HEK293 (cell line): ENCODE measurements at regions not wholly inside any gene's neighbourhood (a gene's known extent, or its start where the extent isn't known, plus 50 kb on each side); places are given as distances from the start of the nearest gene placed in this dataset.

Experiments used
- CTCF ChIA-PET: fragments of 350-600 bp; formaldehyde crosslinking; extraction: SDS; loops from one replicate; lab custom pipeline; 2021; ENCODE audit warnings: antibody characterized with exemption; lab: Yijun Ruan, JAX
- POLR2A ChIA-PET: fragments of 300-600 bp; formaldehyde crosslinking; extraction: SDS; loops from one replicate; lab custom pipeline; 2020; ENCODE audit warnings: antibody characterized with exemption, inconsistent platforms; lab: Yijun Ruan, JAX
- H3K27ac ChIP-seq: fragments of 200-500 bp; sonication (Bioruptor generic); 2 replicates; pipeline ENCODE4 v1.5.1; 2014; ENCODE audit warnings: low read depth, low read length, control low read depth, inconsistent platforms; ENCODE audit errors: extremely low read depth
- H3K36me3 ChIP-seq, 2 experiments: fragments of 200-500 bp in 1 of 2; sonication (Bioruptor generic) in 1 of 2; 1 replicate in 1 of 2; 2 replicates in 1 of 2; pipeline ENCODE4 v1.5.1; 2014 to 2017; ENCODE audit warnings: inconsistent platforms in 2 of 2, low read length in 2 of 2; ENCODE audit not compliant: control insufficient read depth in 2 of 2, insufficient read depth in 1 of 2
- H3K4me1 ChIP-seq: fragments of 200-500 bp; sonication (Bioruptor generic); 2 replicates; pipeline ENCODE4 v1.5.1; 2014; ENCODE audit warnings: mild to moderate bottlenecking, low read length, inconsistent platforms; ENCODE audit not compliant: control insufficient read depth, insufficient read depth
- H3K4me3 ChIP-seq: 2 replicates; pipeline ENCODE4 v1.5.1; 2011; ENCODE audit warnings: low read depth, mild to moderate bottlenecking, control low read depth, low read length, moderate library complexity
- H3K9me3 ChIP-seq: fragments of 200-500 bp; sonication (Bioruptor generic); 2 replicates; pipeline ENCODE4 v1.5.1; 2014; ENCODE audit warnings: low read depth, low read length, inconsistent platforms; ENCODE audit not compliant: control insufficient read depth, insufficient read depth
- BCL11A ChIP-seq: fragments of 450-650 bp; formaldehyde crosslinking; IDR thresholded peaks from 2 replicates; pipeline ENCODE4 v1.5.1; 2016; ENCODE audit warnings: low read depth, missing biosample characterization, missing genetic modification characterization
- BCL11B ChIP-seq: fragments of 450-650 bp; formaldehyde crosslinking; IDR thresholded peaks from 2 replicates; pipeline ENCODE4 v1.5.1; 2016; ENCODE audit warnings: low read depth, missing biosample characterization, missing genetic modification characterization
- GFI1B ChIP-seq: fragments of 450-650 bp; formaldehyde crosslinking; IDR thresholded peaks from 2 replicates; pipeline ENCODE4 v1.5.1; 2016; ENCODE audit warnings: missing biosample characterization, missing genetic modification characterization
- KLF16 ChIP-seq: fragments of 450-650 bp; formaldehyde crosslinking; IDR thresholded peaks from 2 replicates; pipeline ENCODE4 v1.5.1; 2017; ENCODE audit warnings: missing biosample characterization, missing genetic modification characterization
- YY2 ChIP-seq: fragments of 450-650 bp; formaldehyde crosslinking; IDR thresholded peaks from 2 replicates; pipeline ENCODE4 v1.5.1; 2016; ENCODE audit warnings: missing biosample characterization, missing genetic modification characterization
- ZNF19 ChIP-seq: fragments of 450-650 bp; formaldehyde crosslinking; IDR thresholded peaks from 2 replicates; pipeline ENCODE4; 2016; ENCODE audit warnings: missing biosample characterization, missing genetic modification characterization, low read depth
- ZNF394 ChIP-seq: fragments of 450-650 bp; formaldehyde crosslinking; IDR thresholded peaks from 2 replicates; pipeline ENCODE4 v1.5.1; 2016; ENCODE audit warnings: missing biosample characterization, missing genetic modification characterization, mild to moderate bottlenecking, moderate library complexity, borderline replicate concordance
- ZNF423 ChIP-seq: fragments of 450-650 bp; formaldehyde crosslinking; IDR thresholded peaks from 2 replicates; pipeline ENCODE4 v1.5.1; 2016; ENCODE audit warnings: missing biosample characterization, missing genetic modification characterization
- ZNF596 ChIP-seq: fragments of 450-650 bp; IDR thresholded peaks from 2 replicates; pipeline ENCODE4 v1.5.0; 2018; ENCODE audit warnings: missing biosample characterization, mild to moderate bottlenecking, missing genetic modification characterization, moderate library complexity
- ZNF76 ChIP-seq: fragments of 450-650 bp; formaldehyde crosslinking; IDR thresholded peaks from 2 replicates; pipeline ENCODE4; 2016; ENCODE audit warnings: low read depth, missing biosample characterization, missing genetic modification characterization, borderline replicate concordance
- ZNF777 ChIP-seq: fragments of 450-650 bp; formaldehyde crosslinking; IDR thresholded peaks from 2 replicates; pipeline ENCODE4 v1.5.1; 2017; ENCODE audit warnings: missing biosample characterization, missing genetic modification characterization, borderline replicate concordance
- ZNF837 ChIP-seq: fragments of 450-650 bp; formaldehyde crosslinking; IDR thresholded peaks from 2 replicates; pipeline ENCODE4 v1.5.1; 2016; ENCODE audit warnings: missing biosample characterization, missing genetic modification characterization
- TF ChIP-seq, protein P1 (sequence below): fragments of 450-650 bp; formaldehyde crosslinking; IDR thresholded peaks from 2 replicates; pipeline ENCODE4 v1.5.1; 2016; ENCODE audit warnings: missing biosample characterization, missing genetic modification characterization, borderline replicate concordance
- TF ChIP-seq, protein P2 (sequence below): fragments of 450-650 bp; formaldehyde crosslinking; IDR thresholded peaks from 2 replicates; pipeline ENCODE4 v1.5.1; 2016; ENCODE audit warnings: missing biosample characterization, missing genetic modification characterization
- TF ChIP-seq, protein P3 (sequence below): sonication (generic); formaldehyde crosslinking; IDR thresholded peaks from 2 replicates; pipeline ENCODE4 v1.8.1; 2022; ENCODE audit warnings: mild to moderate bottlenecking, moderate library complexity, missing genetic modification reagents
- TF ChIP-seq, protein P4 (sequence below): fragments of 450-650 bp; formaldehyde crosslinking; conservative IDR thresholded peaks from 2 replicates; pipeline ENCODE4 v1.5.1; 2016; ENCODE audit warnings: low read depth, missing biosample characterization, missing genetic modification characterization
- TF ChIP-seq, protein P5 (sequence below): fragments of 450-650 bp; formaldehyde crosslinking; optimal IDR thresholded peaks from 2 replicates; pipeline ENCODE3; 2016; ENCODE audit warnings: missing biosample characterization, mild to moderate bottlenecking, missing genetic modification characterization

DNA sequence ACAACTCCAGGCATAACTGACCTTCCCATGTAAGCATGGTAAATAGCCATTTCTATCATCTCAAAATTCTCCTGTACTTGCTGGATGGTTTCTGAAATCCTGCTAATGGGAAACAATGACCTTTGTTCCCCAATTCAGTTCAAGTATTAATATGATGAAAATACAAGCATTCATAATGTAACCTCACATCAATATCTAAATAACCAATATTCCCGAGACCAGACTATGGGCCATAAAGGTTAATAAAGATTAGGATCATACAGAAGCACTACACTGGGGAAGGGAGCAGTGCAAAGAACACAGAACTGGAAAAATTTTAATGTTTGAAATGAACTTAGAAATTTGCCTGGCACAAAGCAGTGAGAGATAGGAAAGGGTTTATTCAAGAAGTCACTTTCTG lies 151.3 kb upstream of the SETMAR start (continued):
- TF ChIP-seq, protein P1, sequence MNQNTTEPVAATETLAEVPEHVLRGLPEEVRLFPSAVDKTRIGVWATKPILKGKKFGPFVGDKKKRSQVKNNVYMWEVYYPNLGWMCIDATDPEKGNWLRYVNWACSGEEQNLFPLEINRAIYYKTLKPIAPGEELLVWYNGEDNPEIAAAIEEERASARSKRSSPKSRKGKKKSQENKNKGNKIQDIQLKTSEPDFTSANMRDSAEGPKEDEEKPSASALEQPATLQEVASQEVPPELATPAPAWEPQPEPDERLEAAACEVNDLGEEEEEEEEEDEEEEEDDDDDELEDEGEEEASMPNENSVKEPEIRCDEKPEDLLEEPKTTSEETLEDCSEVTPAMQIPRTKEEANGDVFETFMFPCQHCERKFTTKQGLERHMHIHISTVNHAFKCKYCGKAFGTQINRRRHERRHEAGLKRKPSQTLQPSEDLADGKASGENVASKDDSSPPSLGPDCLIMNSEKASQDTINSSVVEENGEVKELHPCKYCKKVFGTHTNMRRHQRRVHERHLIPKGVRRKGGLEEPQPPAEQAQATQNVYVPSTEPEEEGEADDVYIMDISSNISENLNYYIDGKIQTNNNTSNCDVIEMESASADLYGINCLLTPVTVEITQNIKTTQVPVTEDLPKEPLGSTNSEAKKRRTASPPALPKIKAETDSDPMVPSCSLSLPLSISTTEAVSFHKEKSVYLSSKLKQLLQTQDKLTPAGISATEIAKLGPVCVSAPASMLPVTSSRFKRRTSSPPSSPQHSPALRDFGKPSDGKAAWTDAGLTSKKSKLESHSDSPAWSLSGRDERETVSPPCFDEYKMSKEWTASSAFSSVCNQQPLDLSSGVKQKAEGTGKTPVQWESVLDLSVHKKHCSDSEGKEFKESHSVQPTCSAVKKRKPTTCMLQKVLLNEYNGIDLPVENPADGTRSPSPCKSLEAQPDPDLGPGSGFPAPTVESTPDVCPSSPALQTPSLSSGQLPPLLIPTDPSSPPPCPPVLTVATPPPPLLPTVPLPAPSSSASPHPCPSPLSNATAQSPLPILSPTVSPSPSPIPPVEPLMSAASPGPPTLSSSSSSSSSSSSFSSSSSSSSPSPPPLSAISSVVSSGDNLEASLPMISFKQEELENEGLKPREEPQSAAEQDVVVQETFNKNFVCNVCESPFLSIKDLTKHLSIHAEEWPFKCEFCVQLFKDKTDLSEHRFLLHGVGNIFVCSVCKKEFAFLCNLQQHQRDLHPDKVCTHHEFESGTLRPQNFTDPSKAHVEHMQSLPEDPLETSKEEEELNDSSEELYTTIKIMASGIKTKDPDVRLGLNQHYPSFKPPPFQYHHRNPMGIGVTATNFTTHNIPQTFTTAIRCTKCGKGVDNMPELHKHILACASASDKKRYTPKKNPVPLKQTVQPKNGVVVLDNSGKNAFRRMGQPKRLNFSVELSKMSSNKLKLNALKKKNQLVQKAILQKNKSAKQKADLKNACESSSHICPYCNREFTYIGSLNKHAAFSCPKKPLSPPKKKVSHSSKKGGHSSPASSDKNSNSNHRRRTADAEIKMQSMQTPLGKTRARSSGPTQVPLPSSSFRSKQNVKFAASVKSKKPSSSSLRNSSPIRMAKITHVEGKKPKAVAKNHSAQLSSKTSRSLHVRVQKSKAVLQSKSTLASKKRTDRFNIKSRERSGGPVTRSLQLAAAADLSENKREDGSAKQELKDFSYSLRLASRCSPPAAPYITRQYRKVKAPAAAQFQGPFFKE (tag by site-specific recombination): no peak
- TF ChIP-seq ZNF423: no peak
- TF ChIP-seq, protein P2, sequence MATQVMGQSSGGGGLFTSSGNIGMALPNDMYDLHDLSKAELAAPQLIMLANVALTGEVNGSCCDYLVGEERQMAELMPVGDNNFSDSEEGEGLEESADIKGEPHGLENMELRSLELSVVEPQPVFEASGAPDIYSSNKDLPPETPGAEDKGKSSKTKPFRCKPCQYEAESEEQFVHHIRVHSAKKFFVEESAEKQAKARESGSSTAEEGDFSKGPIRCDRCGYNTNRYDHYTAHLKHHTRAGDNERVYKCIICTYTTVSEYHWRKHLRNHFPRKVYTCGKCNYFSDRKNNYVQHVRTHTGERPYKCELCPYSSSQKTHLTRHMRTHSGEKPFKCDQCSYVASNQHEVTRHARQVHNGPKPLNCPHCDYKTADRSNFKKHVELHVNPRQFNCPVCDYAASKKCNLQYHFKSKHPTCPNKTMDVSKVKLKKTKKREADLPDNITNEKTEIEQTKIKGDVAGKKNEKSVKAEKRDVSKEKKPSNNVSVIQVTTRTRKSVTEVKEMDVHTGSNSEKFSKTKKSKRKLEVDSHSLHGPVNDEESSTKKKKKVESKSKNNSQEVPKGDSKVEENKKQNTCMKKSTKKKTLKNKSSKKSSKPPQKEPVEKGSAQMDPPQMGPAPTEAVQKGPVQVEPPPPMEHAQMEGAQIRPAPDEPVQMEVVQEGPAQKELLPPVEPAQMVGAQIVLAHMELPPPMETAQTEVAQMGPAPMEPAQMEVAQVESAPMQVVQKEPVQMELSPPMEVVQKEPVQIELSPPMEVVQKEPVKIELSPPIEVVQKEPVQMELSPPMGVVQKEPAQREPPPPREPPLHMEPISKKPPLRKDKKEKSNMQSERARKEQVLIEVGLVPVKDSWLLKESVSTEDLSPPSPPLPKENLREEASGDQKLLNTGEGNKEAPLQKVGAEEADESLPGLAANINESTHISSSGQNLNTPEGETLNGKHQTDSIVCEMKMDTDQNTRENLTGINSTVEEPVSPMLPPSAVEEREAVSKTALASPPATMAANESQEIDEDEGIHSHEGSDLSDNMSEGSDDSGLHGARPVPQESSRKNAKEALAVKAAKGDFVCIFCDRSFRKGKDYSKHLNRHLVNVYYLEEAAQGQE: no peak

DNA sequence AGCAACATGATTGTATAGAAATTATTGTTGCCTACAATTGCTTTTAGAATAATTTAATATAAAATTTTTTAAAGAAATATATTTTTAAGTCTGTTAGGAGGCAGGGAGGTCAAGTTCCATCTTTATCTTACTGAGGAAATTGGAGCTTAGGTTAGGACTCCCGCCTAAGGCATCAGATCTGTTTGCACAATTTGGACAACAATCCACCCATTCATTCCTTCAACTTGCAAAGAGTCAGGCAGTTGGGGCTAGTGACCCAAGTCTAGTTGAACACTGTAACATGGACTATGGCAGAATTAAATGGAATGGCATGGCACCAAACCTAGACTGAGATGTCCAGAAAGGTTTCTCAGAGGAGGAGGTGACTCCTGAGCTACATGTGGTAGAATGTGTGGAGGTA lies 149.4 kb upstream of the SETMAR start:
- no peak overlapping the region for H3K4me3 ChIP-seq
- ChIA-PET CTCF (interaction anchor here (0.7 to 1.1 kb wide), 2 partner anchors 11 to 118 kb away, joined by 3 read pairs; no protein-coding TSS in a partner anchor), POLR2A (no interaction called here)
- TF ChIP-seq ZNF76 (tag by site-specific recombination) (no peak), ZNF777 (tag by site-specific recombination) (no peak), ZNF596 (tag by site-specific recombination) (no peak), ZNF394 (tag by site-specific recombination) (no peak), KLF16 (no peak), ZNF19 (tag by site-specific recombination) (no peak), ZNF837 (tag by site-specific recombination) (no peak), BCL11A (tag by site-specific recombination) (no peak), BCL11B (tag by site-specific recombination) (no peak), YY2 (tag by site-specific recombination) (no peak), GFI1B (tag by site-specific recombination) (no peak)
- TF ChIP-seq, protein P3, sequence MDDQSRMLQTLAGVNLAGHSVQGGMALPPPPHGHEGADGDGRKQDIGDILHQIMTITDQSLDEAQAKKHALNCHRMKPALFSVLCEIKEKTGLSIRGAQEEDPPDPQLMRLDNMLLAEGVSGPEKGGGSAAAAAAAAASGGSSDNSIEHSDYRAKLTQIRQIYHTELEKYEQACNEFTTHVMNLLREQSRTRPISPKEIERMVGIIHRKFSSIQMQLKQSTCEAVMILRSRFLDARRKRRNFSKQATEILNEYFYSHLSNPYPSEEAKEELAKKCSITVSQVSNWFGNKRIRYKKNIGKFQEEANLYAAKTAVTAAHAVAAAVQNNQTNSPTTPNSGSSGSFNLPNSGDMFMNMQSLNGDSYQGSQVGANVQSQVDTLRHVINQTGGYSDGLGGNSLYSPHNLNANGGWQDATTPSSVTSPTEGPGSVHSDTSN: no peak
- TF ChIP-seq, protein P4, sequence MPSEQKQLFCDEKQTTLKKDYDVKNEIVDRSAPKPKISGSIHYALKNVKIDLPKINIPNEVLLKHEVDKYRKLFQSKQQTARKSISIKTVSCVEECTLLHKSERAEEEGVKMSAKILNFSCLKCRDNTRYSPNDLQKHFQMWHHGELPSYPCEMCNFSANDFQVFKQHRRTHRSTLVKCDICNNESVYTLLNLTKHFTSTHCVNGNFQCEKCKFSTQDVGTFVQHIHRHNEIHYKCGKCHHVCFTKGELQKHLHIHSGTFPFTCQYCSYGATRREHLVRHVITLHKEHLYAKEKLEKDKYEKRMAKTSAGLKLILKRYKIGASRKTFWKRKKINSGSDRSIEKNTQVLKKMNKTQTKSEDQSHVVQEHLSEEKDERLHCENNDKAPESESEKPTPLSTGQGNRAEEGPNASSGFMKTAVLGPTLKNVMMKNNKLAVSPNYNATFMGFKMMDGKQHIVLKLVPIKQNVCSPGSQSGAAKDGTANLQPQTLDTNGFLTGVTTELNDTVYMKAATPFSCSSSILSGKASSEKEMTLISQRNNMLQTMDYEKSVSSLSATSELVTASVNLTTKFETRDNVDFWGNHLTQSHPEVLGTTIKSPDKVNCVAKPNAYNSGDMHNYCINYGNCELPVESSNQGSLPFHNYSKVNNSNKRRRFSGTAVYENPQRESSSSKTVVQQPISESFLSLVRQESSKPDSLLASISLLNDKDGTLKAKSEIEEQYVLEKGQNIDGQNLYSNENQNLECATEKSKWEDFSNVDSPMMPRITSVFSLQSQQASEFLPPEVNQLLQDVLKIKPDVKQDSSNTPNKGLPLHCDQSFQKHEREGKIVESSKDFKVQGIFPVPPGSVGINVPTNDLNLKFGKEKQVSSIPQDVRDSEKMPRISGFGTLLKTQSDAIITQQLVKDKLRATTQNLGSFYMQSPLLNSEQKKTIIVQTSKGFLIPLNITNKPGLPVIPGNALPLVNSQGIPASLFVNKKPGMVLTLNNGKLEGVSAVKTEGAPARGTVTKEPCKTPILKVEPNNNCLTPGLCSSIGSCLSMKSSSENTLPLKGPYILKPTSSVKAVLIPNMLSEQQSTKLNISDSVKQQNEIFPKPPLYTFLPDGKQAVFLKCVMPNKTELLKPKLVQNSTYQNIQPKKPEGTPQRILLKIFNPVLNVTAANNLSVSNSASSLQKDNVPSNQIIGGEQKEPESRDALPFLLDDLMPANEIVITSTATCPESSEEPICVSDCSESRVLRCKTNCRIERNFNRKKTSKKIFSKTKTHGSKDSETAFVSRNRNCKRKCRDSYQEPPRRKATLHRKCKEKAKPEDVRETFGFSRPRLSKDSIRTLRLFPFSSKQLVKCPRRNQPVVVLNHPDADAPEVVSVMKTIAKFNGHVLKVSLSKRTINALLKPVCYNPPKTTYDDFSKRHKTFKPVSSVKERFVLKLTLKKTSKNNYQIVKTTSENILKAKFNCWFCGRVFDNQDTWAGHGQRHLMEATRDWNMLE (tag by site-specific recombination): no peak
- TF ChIP-seq, protein P5, sequence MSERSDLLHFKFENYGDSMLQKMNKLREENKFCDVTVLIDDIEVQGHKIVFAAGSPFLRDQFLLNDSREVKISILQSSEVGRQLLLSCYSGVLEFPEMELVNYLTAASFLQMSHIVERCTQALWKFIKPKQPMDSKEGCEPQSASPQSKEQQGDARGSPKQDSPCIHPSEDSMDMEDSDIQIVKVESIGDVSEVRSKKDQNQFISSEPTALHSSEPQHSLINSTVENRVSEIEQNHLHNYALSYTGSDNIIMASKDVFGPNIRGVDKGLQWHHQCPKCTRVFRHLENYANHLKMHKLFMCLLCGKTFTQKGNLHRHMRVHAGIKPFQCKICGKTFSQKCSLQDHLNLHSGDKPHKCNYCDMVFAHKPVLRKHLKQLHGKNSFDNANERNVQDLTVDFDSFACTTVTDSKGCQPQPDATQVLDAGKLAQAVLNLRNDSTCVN (tag by site-specific recombination): no peak

More for the DNA sequence above, 149.4 kb upstream of the SETMAR start:
- H3K4me1 ChIP-seq: no peaks in the 10 kb centered on the region
- no peaks in the 10 kb centered on the region for H3K36me3 ChIP-seq
- no peak overlapping the region for H3K27ac ChIP-seq
- H3K9me3 ChIP-seq: no peaks in the 10 kb centered on the region
